Gastroesophageal sphincter (tissue), 3 donors: ENCODE measurements at regions not wholly inside any gene's neighbourhood (a gene's known extent, or its start where the extent isn't known, plus 50 kb on each side); places are given as distances from the start of the nearest gene placed in this dataset.

Source experiments
- CTCF ChIP-seq, 4 experiments: fragments of 200-600 bp in 2 of 4; fragments of 450-650 bp in 2 of 4; sonication (generic) in 1 of 4; IDR thresholded peaks; one replicate each; pipeline ENCODE4 v1.5.1; 2017 to 2019; ENCODE audit warnings: antibody characterized with exemption in 4 of 4, mild to moderate bottlenecking in 2 of 4, moderate library complexity in 2 of 4
- EP300 ChIP-seq: sonication (generic); formaldehyde crosslinking; IDR thresholded peaks from one replicate; pipeline ENCODE4 v1.6.1; 2017; ENCODE audit warnings: antibody characterized with exemption, mild to moderate bottlenecking
- POLR2A ChIP-seq, 2 donors: fragments of 450-650 bp; IDR thresholded peaks; one replicate each; pipeline ENCODE4 v1.6.1; 2017; ENCODE audit warnings: antibody characterized with exemption in 2 of 2, mild to moderate bottlenecking in 2 of 2, moderate library complexity in 1 of 2
- POLR2AphosphoS5 ChIP-seq: sonication (generic); formaldehyde crosslinking; IDR thresholded peaks from one replicate; pipeline ENCODE4 v1.6.1; 2017; ENCODE audit warnings: antibody characterized with exemption

- TF ChIP-seq POLR2A (IDR thresholded peaks at IDR 0.05) (no peak), POLR2AphosphoS5 (no peak), EP300 (no peak), CTCF (IDR thresholded peaks at IDR 0.05) (no peak)
Observed at GRCh38 chr14:106666341-106666740, 1140.0 kb downstream of the TMEM121 start.
